Fibroblast of mammary gland (primary cell): ENCODE measurements at regions not wholly inside any gene's neighbourhood (a gene's known extent, or its start where the extent isn't known, plus 50 kb on each side); places are given as distances from the start of the nearest gene placed in this dataset.

Experiments used
- DNase-seq: peaks from one replicate; pipeline ENCODE4 v3.0.0-alpha.2; 2010; ENCODE audit warnings: low read depth
- H3K4me3 ChIP-seq: 2 replicates; pipeline ENCODE4 v1.5.1; 2011; ENCODE audit warnings: low read depth, mild to moderate bottlenecking, low read length, moderate library complexity; ENCODE audit not compliant: control insufficient read depth
- TF ChIP-seq, protein P1 (sequence below): conservative IDR thresholded peaks from 2 replicates; pipeline ENCODE4 v1.5.1; 2011; ENCODE audit warnings: low read depth, low read length, inconsistent platforms; ENCODE audit not compliant: control insufficient read depth, insufficient read depth

DNA sequence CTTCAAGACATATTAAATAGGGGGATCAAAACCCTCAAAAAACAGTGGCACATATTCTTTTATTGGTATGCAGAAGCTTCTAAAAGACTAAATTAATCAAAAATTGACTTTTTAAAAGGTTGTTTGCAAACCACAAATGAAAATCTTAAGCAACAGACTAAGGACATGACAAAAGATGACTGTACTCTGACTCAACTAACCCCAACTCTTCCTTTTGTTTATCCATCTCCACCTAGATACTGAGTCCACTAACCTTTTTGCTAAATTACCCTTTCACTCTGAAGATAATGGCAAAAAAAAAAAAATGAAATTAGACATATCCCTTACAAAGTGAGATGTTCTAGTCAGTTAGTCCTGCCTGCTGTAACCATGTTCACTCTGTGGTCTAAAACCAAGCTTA is 91.6 kb upstream of the NLRP2B start:
- TF ChIP-seq, protein P1, sequence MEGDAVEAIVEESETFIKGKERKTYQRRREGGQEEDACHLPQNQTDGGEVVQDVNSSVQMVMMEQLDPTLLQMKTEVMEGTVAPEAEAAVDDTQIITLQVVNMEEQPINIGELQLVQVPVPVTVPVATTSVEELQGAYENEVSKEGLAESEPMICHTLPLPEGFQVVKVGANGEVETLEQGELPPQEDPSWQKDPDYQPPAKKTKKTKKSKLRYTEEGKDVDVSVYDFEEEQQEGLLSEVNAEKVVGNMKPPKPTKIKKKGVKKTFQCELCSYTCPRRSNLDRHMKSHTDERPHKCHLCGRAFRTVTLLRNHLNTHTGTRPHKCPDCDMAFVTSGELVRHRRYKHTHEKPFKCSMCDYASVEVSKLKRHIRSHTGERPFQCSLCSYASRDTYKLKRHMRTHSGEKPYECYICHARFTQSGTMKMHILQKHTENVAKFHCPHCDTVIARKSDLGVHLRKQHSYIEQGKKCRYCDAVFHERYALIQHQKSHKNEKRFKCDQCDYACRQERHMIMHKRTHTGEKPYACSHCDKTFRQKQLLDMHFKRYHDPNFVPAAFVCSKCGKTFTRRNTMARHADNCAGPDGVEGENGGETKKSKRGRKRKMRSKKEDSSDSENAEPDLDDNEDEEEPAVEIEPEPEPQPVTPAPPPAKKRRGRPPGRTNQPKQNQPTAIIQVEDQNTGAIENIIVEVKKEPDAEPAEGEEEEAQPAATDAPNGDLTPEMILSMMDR = no peak
- H3K4me3 ChIP-seq = no peak overlapping the region
- DNase-seq = peak; percentile 3

DNA sequence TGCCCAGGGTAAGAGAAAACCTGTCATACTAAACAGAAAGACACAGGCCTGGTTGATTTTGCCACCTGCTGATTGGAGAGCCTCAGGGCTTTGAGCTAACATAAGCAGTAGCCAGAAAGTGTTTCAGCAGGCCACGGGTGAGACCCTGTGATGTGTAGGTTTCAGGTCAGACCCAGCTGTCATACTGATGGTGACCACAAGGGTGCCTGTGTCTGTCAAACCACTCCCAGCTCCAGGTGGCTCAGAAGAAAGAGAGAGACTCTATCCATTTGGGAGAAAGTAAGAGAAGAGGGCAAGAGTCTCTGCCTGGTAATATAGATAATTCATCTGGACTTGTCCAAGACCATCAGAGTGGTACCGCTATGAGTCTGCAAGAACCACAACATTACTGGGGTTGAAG is 72.8 kb upstream of the NLRP2B start:
- no peak for DNase-seq
- TF ChIP-seq, protein P1 = no peak
- no peak overlapping the region for H3K4me3 ChIP-seq

DNA sequence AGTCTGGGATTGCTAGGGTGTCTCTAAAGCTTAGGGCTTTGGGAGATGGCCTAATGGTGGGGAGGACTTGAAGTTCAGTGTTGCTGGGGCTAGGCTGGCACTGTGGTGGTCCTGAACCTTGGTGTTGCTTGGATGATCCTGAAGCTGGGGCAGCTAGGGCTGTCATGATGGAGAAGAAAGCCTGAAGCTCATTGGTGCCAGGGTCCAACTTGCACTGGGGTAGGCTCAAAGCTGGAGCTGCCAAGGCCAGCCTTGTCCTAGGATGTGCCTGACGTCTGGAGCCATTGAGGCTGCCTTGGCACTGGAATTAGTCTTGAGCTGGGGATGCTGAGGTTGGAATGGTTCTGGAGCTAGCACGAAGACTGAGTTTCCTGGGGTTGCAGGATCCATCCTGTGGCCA is 61.0 kb upstream of the NLRP2B start:
- TF ChIP-seq, protein P1 = no peak
- DNase-seq = no peak
- H3K4me3 ChIP-seq = no peak overlapping the region

DNA sequence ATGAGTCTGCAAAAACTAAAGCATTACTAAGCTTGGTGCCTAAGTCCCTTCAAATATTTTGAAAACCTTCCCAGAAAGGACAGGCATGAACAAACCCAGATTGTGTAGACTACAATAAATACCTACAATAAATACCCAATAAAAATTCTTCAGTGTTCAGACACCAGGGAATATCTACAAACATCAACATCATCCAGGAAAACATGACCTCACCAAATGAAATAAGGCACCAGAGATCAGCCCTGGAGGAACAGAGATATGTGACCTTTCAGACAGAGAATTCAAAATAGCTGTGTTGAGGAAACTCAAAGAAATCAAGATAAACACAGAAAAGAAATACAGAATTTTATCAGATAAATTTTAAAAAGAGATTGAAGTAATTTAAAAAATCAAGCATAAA is 57.8 kb upstream of the NLRP2B start:
- DNase-seq = no peak
- H3K4me3 ChIP-seq = no peak overlapping the region
- TF ChIP-seq, protein P1 = no peak
